Suprapubic skin (tissue), 4 donors: ENCODE measurements at regions not wholly inside any gene's neighbourhood (a gene's known extent, or its start where the extent isn't known, plus 50 kb on each side); places are given as distances from the start of the nearest gene placed in this dataset.

Experiments
- DNase-seq, 2 donors: peaks; one replicate each; pipeline ENCODE4 v3.0.0-alpha.2; 2019; ENCODE audit warnings: low spot score in 2 of 2
- H3K27ac ChIP-seq: fragments of 200-600 bp; sonication (generic); one replicate; pipeline ENCODE4 v1.5.1; 2019
- H3K27me3 ChIP-seq: fragments of 200-600 bp; sonication (generic); one replicate; pipeline ENCODE4 v1.5.1; 2019
- H3K36me3 ChIP-seq: fragments of 200-600 bp; sonication (generic); one replicate; pipeline ENCODE4 v1.5.1; 2019
- H3K4me1 ChIP-seq: fragments of 200-600 bp; sonication (generic); one replicate; pipeline ENCODE4 v1.5.1; 2019
- H3K4me3 ChIP-seq: fragments of 200-600 bp; sonication (generic); one replicate; pipeline ENCODE4 v1.5.1; 2019; ENCODE audit warnings: mild to moderate bottlenecking
- H3K9me3 ChIP-seq: fragments of 200-600 bp; sonication (generic); one replicate; pipeline ENCODE4 v1.5.1; 2019
- CTCF ChIP-seq, 2 donors: fragments of 200-600 bp in 1 of 2; fragments of 450-650 bp in 1 of 2; sonication (generic) in 1 of 2; IDR thresholded peaks; one replicate each; pipeline ENCODE4 v1.5.1; 2016 to 2019; ENCODE audit warnings: antibody characterized with exemption in 2 of 2, mild to moderate bottlenecking in 1 of 2, moderate library complexity in 1 of 2
- EP300 ChIP-seq: sonication (generic); formaldehyde crosslinking; IDR thresholded peaks from one replicate; pipeline ENCODE4 v1.6.1; 2017; ENCODE audit warnings: antibody characterized with exemption
- POLR2A ChIP-seq, 2 donors: fragments of 450-650 bp; IDR thresholded peaks; one replicate each; pipeline ENCODE4 v1.6.1; 2017; ENCODE audit warnings: antibody characterized with exemption in 2 of 2, mild to moderate bottlenecking in 2 of 2, moderate library complexity in 2 of 2
- POLR2AphosphoS5 ChIP-seq, 3 donors: sonication (generic); formaldehyde crosslinking; IDR thresholded peaks; one replicate each; pipeline ENCODE4 v1.6.1; 2017; ENCODE audit warnings: antibody characterized with exemption in 3 of 3
- WGBS: methylation state at CpG from one replicate; pipeline ENCODE4 v1.1.5; 2018; 5-methylcytosine and 5-hydroxymethylcytosine counted together

GRCh38 chr15:81544385-81544784 is 170.4 kb upstream of the TMC3 start:
- Histone ChIP-seq H3K36me3 (no peaks in the 10 kb centered on the region), H3K4me1 (no peaks in the 10 kb centered on the region), H3K27ac (no peak overlapping the region), H3K27me3 (no peaks in the 10 kb centered on the region), H3K4me3 (no peak overlapping the region), H3K9me3 (no peaks in the 10 kb centered on the region)
- WGBS, result 73% methylated on average over 2 of the region's 2 CpGs
- no peak for TF ChIP-seq CTCF (IDR thresholded peaks at IDR 0.05)
- no peak for TF ChIP-seq POLR2A (IDR thresholded peaks at IDR 0.05)
- no peak for DNase-seq

- H3K36me3 ChIP-seq, result no peaks in the 10 kb centered on the region
- H3K27ac ChIP-seq, result no peak overlapping the region
- H3K27me3 ChIP-seq, result no peaks in the 10 kb centered on the region
- TF ChIP-seq POLR2AphosphoS5 (IDR thresholded peaks at IDR 0.05) (no peak), POLR2A (IDR thresholded peaks at IDR 0.05) (no peak), CTCF (IDR thresholded peaks at IDR 0.05) (no peak), EP300 (no peak)
- no peaks in the 10 kb centered on the region for H3K9me3 ChIP-seq
- no peaks in the 10 kb centered on the region for H3K4me1 ChIP-seq
- no peak for DNase-seq
- no peak overlapping the region for H3K4me3 ChIP-seq
These were observed 166.9 kb upstream of the TMC3 start for GRCh38 chr15:81540909-81541308.

- H3K27ac ChIP-seq, result no peak overlapping the region
- no peaks in the 10 kb centered on the region for H3K36me3 ChIP-seq
- DNase-seq, result no peak
- no peak overlapping the region for H3K4me3 ChIP-seq
- no peaks in the 10 kb centered on the region for H3K9me3 ChIP-seq
- WGBS, result 60% methylated on average over 6 of the region's 6 CpGs
- no peaks in the 10 kb centered on the region for H3K27me3 ChIP-seq
- no peaks in the 10 kb centered on the region for H3K4me1 ChIP-seq
- no peak for TF ChIP-seq POLR2AphosphoS5 (IDR thresholded peaks at IDR 0.05)
- no peak for TF ChIP-seq POLR2A (IDR thresholded peaks at IDR 0.05)
- TF ChIP-seq CTCF (IDR thresholded peaks at IDR 0.05), result no peak
- TF ChIP-seq EP300, result no peak
These were observed 162.3 kb upstream of the TMC3 start for GRCh38 chr15:81536356-81536755.

GRCh38 chr15:81534124-81534523 is 160.1 kb upstream of the TMC3 start:
- Histone ChIP-seq H3K4me1 (no peaks in the 10 kb centered on the region), H3K9me3 (no peaks in the 10 kb centered on the region), H3K36me3 (no peaks in the 10 kb centered on the region), H3K4me3 (no peak overlapping the region), H3K27ac (no peak overlapping the region), H3K27me3 (no peaks in the 10 kb centered on the region)
- no peak for DNase-seq
- no peak for TF ChIP-seq CTCF (IDR thresholded peaks at IDR 0.05)
- no peak for TF ChIP-seq POLR2AphosphoS5 (IDR thresholded peaks at IDR 0.05)
- TF ChIP-seq POLR2A (IDR thresholded peaks at IDR 0.05), result no peak
- WGBS, result 74% methylated on average over 1 of the region's 1 CpG

GRCh38 chr15:81532001-81532400 is 158.0 kb upstream of the TMC3 start:
- Histone ChIP-seq H3K4me3 (no peak overlapping the region), H3K4me1 (no peaks in the 10 kb centered on the region), H3K27me3 (no peaks in the 10 kb centered on the region), H3K9me3 (no peaks in the 10 kb centered on the region), H3K27ac (no peak overlapping the region), H3K36me3 (no peaks in the 10 kb centered on the region)
- DNase-seq, result no peak
- TF ChIP-seq CTCF (IDR thresholded peaks at IDR 0.05) (no peak), POLR2A (IDR thresholded peaks at IDR 0.05) (no peak), POLR2AphosphoS5 (IDR thresholded peaks at IDR 0.05) (no peak), EP300 (no peak)
- WGBS, result 80% methylated on average over 1 of the region's 1 CpG
